GM23338 (cell line): ENCODE measurements at regions not wholly inside any gene's neighbourhood (a gene's known extent, or its start where the extent isn't known, plus 50 kb on each side); places are given as distances from the start of the nearest gene placed in this dataset.

ENCODE experiments used
- EZH2 ChIP-seq: fragments of 200-600 bp; sonication (generic); IDR thresholded peaks from one replicate; pipeline ENCODE4 v1.8.0; 2017; ENCODE audit warnings: antibody characterized with exemption, mild to moderate bottlenecking, low read depth; ENCODE audit not compliant: unreplicated experiment
- EZH2phosphoT487 ChIP-seq: fragments of 200-600 bp; sonication (generic); IDR thresholded peaks from one replicate; pipeline ENCODE4 v1.8.1; 2018; ENCODE audit warnings: antibody characterized with exemption; ENCODE audit not compliant: unreplicated experiment
- TF ChIP-seq, protein P1 (sequence below), 2 experiments: fragments of 200-600 bp in 1 of 2; sonication (generic) in 1 of 2; conservative IDR thresholded peaks; 2 replicates each; pipeline versions ENCODE4 v1.5.1 to v1.6.1; 2016 to 2017; ENCODE audit warnings: antibody characterized with exemption in 2 of 2, low read depth in 2 of 2, mild to moderate bottlenecking in 2 of 2, moderate library complexity in 1 of 2

DNA sequence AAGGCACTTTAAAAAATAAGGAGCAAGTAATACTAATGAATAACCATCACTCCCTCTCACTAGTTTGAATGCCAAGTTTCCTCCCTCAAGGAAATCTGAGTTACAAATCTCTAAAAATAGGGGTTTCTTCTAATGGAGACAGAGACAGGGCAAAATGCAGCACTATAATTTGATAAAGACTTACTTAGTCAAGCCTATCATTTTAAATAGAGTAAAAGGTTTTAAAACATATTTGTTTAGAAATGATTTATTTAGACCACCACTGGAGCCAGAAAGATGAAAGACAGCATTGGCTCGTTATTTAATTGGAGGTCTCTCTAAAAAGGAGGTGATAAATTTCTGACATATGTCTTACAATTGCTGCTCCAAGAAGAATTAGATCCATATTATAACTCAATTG lies 228.7 kb downstream of the TLE1 start:
- TF ChIP-seq, protein P1, sequence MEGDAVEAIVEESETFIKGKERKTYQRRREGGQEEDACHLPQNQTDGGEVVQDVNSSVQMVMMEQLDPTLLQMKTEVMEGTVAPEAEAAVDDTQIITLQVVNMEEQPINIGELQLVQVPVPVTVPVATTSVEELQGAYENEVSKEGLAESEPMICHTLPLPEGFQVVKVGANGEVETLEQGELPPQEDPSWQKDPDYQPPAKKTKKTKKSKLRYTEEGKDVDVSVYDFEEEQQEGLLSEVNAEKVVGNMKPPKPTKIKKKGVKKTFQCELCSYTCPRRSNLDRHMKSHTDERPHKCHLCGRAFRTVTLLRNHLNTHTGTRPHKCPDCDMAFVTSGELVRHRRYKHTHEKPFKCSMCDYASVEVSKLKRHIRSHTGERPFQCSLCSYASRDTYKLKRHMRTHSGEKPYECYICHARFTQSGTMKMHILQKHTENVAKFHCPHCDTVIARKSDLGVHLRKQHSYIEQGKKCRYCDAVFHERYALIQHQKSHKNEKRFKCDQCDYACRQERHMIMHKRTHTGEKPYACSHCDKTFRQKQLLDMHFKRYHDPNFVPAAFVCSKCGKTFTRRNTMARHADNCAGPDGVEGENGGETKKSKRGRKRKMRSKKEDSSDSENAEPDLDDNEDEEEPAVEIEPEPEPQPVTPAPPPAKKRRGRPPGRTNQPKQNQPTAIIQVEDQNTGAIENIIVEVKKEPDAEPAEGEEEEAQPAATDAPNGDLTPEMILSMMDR (conservative IDR thresholded peaks at IDR 0.05; ENCODE audit: low read depth in 2 of 2): no peak
- no peak for TF ChIP-seq EZH2
- TF ChIP-seq EZH2phosphoT487: no peak
